ENCODE measurements at regions not wholly inside any gene's neighbourhood (a gene's known extent, or its start where the extent isn't known, plus 50 kb on each side); places are given as distances from the start of the nearest gene placed in this dataset.

DNA sequence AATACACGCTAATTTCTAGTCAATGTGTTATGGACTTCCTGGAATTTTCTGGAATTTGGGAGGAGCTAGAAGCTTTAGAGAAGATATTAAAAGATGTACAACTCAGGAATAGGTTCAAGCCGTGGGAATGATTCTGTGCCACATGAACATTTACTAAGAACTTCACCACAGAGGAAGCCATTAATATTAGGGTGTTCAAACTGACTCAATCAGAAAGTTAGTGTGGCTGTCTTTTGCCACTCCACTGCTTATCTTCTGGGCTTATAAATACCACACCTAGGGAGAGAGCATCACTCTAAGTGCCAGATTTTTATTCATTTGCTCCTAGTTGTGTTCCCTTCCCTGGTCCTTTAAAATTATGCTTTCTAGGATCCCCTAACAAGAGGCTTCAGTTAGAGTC lies 409.8 kb downstream of the KCTD8 start:
- DNase-seq (ENCODE audit: low read depth), result no peak
- no peak overlapping the region for H3K4me3 ChIP-seq (ENCODE audit: low read depth, low read length)
- TF ChIP-seq CTCF (IDR thresholded peaks at IDR 0.05; ENCODE audit: low read depth, low read length, missing control alignments), result no peak

DNA sequence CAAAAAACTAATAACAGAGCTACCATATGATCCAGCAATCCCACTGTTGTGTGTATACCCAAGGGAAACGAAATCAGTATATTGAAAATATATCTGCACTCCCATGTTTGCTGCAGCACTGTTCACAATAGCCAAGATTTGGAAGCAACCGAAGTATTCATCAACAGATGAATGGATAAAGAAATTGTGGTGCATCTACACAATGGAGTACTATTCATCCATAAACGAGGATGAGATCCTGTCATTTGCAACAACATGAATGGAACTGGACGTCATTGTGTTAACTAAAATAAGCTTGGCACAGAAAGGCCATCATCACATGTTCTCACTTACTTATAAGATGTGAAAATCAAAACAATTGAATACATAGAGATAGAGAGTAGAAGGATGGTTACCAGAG lies 402.1 kb downstream of the KCTD8 start:
- DNase-seq (ENCODE audit: low read depth), result no peak
- no peak for TF ChIP-seq CTCF (IDR thresholded peaks at IDR 0.05; ENCODE audit: low read depth, low read length, missing control alignments)
- H3K4me3 ChIP-seq (ENCODE audit: low read depth, low read length), result no peak overlapping the region

DNA sequence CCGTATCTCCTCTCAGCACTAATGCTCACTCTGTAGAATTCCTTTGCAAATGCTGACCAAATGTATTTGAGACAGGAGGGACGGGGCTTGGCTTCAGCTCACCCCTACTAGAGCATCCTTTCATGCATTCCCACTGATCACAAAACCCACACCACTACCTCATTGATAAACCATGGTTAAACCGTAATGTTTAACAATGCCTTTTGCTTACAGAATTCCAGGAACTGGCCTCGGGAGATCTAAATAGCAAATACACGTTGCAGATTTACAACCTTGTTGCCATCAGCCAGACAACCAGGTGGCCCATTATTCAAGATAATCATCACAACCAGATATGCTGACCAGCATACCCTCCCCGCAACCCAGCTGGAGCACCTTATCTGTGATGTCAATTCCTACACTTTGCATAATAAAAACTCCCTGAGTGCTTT lies 391.9 kb downstream of the KCTD8 start:
- TF ChIP-seq CTCF (IDR thresholded peaks at IDR 0.05; ENCODE audit: low read depth, low read length, missing control alignments), result no peak
- no peak for DNase-seq (ENCODE audit: low read depth)
- no peak overlapping the region for H3K4me3 ChIP-seq (ENCODE audit: low read depth, low read length)

- no peak overlapping the region for H3K4me3 ChIP-seq (ENCODE audit: low read depth, low read length)
- DNase-seq (ENCODE audit: low read depth), result no peak
- TF ChIP-seq CTCF (IDR thresholded peaks at IDR 0.05; ENCODE audit: low read depth, low read length, missing control alignments), result no peak
Observed at GRCh38 chr4:44070843-44071242, 377.8 kb downstream of the KCTD8 start.

GRCh38 chr4:44071959-44072955 lies 376.4 kb downstream of the KCTD8 start:
- H3K4me3 ChIP-seq (ENCODE audit: low read depth, low read length), result no peak overlapping the region
- no peak for DNase-seq (ENCODE audit: low read depth)
- TF ChIP-seq CTCF (IDR thresholded peaks at IDR 0.05; ENCODE audit: low read depth, low read length, missing control alignments), result no peak

GRCh38 chr4:44086753-44087152 lies 361.9 kb downstream of the KCTD8 start:
- H3K4me3 ChIP-seq (ENCODE audit: low read depth, low read length), result no peak overlapping the region
- TF ChIP-seq CTCF (IDR thresholded peaks at IDR 0.05; ENCODE audit: low read depth, low read length, missing control alignments), result no peak
- DNase-seq (ENCODE audit: low read depth), result no peak

DNA sequence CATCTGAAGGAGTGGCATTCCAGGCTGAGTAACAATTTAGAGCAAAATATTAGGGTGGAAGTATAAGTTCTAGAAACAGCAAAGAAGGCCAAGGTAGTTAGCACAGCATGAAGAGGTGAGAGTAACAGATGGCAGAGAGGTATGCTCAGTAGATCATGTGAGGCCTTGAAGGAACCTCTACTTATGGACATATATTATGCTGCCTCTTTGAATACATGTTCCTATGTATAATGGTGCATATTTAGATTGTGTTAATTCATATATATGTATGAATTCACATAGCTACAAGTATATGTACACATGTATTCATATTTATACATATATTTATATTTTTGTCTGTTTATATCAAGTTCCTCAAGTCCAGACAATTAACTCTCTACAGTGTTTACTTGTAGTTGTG lies 355.2 kb downstream of the KCTD8 start:
- no peak for TF ChIP-seq CTCF (IDR thresholded peaks at IDR 0.05; ENCODE audit: low read depth, low read length, missing control alignments)
- no peak overlapping the region for H3K4me3 ChIP-seq (ENCODE audit: low read depth, low read length)
- no peak for DNase-seq (ENCODE audit: low read depth)

All from GM12864 (cell line).